HepG2 (cell line): ENCODE measurements at regions not wholly inside any gene's neighbourhood (a gene's known extent, or its start where the extent isn't known, plus 50 kb on each side); places are given as distances from the start of the nearest gene placed in this dataset.

Experiments used
- CBFB ChIP-seq: sonication (generic); formaldehyde crosslinking; IDR thresholded peaks from 2 replicates; pipeline ENCODE4 v1.4.0; 2020; ENCODE audit warnings: missing genetic modification reagents
- GZF1 ChIP-seq: sonication (generic); formaldehyde crosslinking; IDR thresholded peaks from 2 replicates; pipeline ENCODE4 v1.5.1; 2020; ENCODE audit warnings: mild to moderate bottlenecking, missing genetic modification reagents
- NR2C2 ChIP-seq: sonication (generic); formaldehyde crosslinking; IDR thresholded peaks from 2 replicates; pipeline ENCODE4 v1.4.0; 2020; ENCODE audit warnings: missing genetic modification reagents, mild to moderate bottlenecking, moderate library complexity, borderline replicate concordance
- PLRG1 ChIP-seq: fragments of 450-650 bp; conservative IDR thresholded peaks from 2 replicates; pipeline ENCODE4 v1.6.1; 2016
- ZNF280B ChIP-seq: sonication (generic); formaldehyde crosslinking; IDR thresholded peaks from 2 replicates; pipeline ENCODE4 v1.5.0; 2020; ENCODE audit warnings: missing genetic modification reagents, mild to moderate bottlenecking, borderline replicate concordance
- ZNF574 ChIP-seq: sonication (generic); formaldehyde crosslinking; IDR thresholded peaks from 2 replicates; pipeline ENCODE4 v1.4.0; 2020; ENCODE audit warnings: missing genetic modification reagents
- ZNF609 ChIP-seq: sonication (generic); formaldehyde crosslinking; IDR thresholded peaks from 2 replicates; pipeline ENCODE4 v1.4.0; 2020; ENCODE audit warnings: mild to moderate bottlenecking, missing genetic modification reagents, borderline replicate concordance

GRCh38 chr13:90032841-90033493, 1314.5 kb upstream of the MIR17HG start (continued):
- TF ChIP-seq ZNF280B (CRISPR knock-in tag) (no peak), NR2C2 (no peak), ZNF574 (CRISPR knock-in tag) (no peak), CBFB (CRISPR knock-in tag) (no peak), PLRG1 (no peak), ZNF609 (no peak), GZF1 (no peak)
